GM10266 (cell line): ENCODE measurements at regions not wholly inside any gene's neighbourhood (a gene's known extent, or its start where the extent isn't known, plus 50 kb on each side); places are given as distances from the start of the nearest gene placed in this dataset.

Source experiments
- DNase-seq: peaks from one replicate; pipeline ENCODE4 v3.0.0; 2012; ENCODE audit errors: extremely low spot score
- TF ChIP-seq, protein P1 (sequence below): IDR thresholded peaks from 2 replicates; pipeline ENCODE4 v1.5.1; 2012; ENCODE audit warnings: mild to moderate bottlenecking, low read depth; ENCODE audit not compliant: control insufficient read depth, insufficient read depth; ENCODE audit errors: missing control alignments

DNA sequence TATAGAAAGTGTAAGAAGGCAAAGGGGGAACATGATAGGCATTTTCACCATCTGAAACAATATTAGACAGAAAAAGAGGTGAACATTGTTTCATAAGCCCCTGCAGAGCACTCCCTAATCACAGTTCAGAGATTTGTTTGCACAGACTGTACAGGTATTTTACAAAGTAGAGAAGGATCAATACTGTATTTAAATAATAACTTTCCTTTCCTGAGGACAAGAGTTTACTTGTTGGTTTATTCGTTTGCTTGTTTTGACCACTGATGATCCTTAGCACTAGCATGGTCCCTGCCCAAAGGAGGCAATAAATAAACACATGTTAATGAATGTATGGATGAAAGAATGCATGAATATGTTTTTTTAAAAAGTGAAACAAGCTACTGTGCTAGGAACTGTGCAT, 690.1 kb upstream of the COBL start:
- TF ChIP-seq, protein P1, sequence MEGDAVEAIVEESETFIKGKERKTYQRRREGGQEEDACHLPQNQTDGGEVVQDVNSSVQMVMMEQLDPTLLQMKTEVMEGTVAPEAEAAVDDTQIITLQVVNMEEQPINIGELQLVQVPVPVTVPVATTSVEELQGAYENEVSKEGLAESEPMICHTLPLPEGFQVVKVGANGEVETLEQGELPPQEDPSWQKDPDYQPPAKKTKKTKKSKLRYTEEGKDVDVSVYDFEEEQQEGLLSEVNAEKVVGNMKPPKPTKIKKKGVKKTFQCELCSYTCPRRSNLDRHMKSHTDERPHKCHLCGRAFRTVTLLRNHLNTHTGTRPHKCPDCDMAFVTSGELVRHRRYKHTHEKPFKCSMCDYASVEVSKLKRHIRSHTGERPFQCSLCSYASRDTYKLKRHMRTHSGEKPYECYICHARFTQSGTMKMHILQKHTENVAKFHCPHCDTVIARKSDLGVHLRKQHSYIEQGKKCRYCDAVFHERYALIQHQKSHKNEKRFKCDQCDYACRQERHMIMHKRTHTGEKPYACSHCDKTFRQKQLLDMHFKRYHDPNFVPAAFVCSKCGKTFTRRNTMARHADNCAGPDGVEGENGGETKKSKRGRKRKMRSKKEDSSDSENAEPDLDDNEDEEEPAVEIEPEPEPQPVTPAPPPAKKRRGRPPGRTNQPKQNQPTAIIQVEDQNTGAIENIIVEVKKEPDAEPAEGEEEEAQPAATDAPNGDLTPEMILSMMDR = no peak
- no peak for DNase-seq

DNA sequence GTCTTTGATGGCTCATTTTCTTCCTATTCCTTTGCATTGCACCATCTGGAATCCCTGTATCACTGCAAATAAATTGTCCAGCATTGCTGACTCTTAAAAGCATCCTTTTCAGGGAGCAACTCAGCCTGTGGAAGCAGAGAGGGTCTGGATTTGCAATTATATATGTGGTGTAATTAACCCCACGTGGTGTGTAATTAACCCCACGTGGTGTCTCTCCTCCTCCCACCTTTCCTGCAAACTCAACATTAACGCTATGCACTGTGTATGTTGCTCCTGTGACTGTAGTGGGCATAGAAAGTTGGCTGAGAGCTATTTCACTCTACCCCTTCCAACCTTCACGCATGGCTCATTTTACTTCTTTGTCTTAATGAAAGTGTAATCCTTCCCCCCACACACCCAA, 689.0 kb upstream of the COBL start:
- DNase-seq = no peak
- TF ChIP-seq, protein P1 = no peak

DNA sequence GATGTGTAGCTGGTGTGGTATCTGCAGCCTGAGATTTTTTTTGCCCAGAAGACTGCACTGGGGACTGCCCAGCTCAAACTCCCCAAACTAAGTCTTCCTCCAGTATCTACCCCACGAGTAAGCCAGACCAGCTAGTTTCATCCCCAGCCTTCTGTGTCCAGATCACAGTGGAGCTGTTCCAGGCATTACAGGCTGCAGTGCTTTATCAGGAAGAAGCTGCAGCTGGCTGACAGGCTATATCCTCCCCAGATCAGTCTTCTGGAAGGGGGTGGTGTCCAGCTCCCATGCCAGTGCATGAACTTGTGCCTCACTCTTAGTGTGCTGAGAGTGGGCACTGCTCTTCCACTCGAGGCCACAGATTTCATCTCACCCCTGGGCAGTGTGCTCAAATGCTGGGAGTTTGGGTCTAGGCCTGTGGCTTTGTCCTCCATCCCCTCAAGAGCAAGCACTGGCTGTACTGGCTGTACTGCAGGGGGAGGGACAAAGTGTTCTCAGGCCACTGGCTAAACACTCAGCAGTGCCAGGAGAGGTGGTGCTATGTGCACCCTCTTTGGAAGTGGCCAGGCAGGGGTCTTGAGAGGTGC, 679.1 kb upstream of the COBL start:
- TF ChIP-seq, protein P1 = no peak
- DNase-seq = no peak

DNA sequence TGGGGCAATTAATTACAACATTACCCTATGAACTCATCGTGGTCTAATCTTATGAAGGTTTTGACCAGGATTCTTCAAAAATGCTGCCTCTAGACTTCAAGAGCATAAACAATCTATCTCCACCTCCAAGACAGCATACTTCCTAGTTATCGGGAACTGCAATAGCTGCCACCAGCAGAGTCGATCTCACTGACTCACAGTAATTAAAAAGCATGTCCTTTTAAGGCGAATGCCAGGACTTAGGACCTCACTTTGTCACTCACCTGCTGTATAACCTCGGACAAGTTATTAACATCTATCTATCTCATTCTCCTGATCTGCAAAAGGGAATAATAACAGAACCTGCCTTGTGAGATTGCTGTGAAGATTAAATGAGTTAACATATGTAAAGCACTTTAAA, 666.0 kb upstream of the COBL start:
- TF ChIP-seq, protein P1 = no peak
- DNase-seq = no peak

DNA sequence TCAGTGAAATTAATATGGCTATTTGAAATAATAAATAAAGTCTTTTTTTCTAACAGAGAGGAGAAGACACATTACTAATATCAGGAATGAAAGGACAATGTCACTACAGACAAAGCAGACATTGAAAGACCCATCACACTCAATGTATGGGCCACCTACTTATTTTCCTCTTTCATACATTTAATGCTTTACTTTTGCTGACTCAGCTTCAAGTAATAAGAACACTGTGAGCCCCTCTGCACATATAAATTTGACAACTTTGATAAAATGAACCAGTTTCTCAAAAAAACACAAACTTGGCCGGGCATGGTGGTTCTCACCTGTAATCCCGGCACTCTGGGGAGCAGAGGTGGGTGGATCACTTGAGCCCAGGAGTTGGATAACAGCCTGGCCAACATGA, 664.2 kb upstream of the COBL start:
- DNase-seq = no peak
- TF ChIP-seq, protein P1 = no peak

DNA sequence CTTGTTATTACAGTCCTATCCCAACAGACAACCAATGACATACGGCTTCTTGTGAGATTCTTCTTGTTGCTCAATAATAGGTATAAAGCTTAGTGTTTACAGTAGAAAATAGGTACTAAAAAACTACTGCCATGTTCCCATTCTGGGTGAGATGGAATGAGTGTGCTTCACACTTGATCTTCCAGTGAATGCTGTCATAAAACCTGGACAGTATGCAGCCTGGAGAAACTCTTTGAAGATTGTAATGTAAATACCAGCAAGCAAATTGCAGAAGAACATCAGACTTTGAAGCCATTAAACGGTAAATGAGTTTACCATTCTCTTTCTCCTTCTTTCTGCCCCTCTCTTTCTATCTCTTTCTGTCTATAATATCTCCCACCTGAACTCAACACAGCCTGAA, 663.7 kb upstream of the COBL start:
- DNase-seq = no peak
- TF ChIP-seq, protein P1 = no peak

DNA sequence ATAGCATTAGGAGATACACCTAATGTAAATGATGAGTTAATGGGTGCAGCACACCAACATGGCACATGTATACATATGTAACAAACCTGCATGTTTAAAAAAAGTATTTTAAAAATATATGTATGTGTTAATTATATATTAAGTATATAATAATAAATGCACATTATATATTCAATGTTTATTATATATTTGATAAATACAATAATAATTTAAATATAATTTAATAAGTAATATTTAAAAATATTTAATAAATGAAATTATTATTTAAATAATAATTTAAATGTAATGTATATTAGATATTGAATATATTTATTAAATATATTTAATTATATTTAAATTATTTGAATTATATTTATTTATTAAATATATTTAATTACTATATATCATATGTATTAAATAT, 661.3 kb upstream of the COBL start:
- DNase-seq = no peak
- TF ChIP-seq, protein P1 = no peak
